Endothelial cell of umbilical vein (primary cell): ENCODE measurements at regions not wholly inside any gene's neighbourhood (a gene's known extent, or its start where the extent isn't known, plus 50 kb on each side); places are given as distances from the start of the nearest gene placed in this dataset.

Experiments
- BruUV-seq: library from RNA; stranded (reverse); fragments of 400-500 nt; replicated peaks from 2 replicates; lab custom pipeline; 2021; lab: Mats Ljungman, UMichigan
- CTCF ChIA-PET: fragments of 300-600, 350-600 bp; sonication (Branson Sonifier 250); formaldehyde crosslinking; loops from one replicate; lab custom pipeline; 2021; ENCODE audit warnings: antibody characterized with exemption, inconsistent platforms; lab: Charles Lee
- POLR2A ChIA-PET: fragments of 300-600, 350-600 bp; sonication (Branson Sonifier 250); formaldehyde crosslinking; loops from one replicate; lab custom pipeline; 2021; ENCODE audit warnings: antibody characterized with exemption, inconsistent platforms; lab: Charles Lee
- DNase-seq: peaks from one replicate; pipeline ENCODE4 v3.0.0-alpha.2; 2011; ENCODE audit warnings: low read depth, low spot score
- FAIRE-seq: peaks from 2 replicates; lab custom pipeline; 2011; peaks lifted over from hg19 to GRCh38; lab: Jason Lieb, UNC
- H2AFZ ChIP-seq: 2 replicates; pipeline ENCODE4 v1.6.0; 2012; ENCODE audit warnings: low read depth, low read length, control low read depth, inconsistent platforms
- H3K27ac ChIP-seq: 2 replicates; pipeline ENCODE4 v1.5.1; 2011; ENCODE audit warnings: low read depth, mild to moderate bottlenecking, control low read depth, low read length, moderate library complexity; ENCODE audit not compliant: insufficient read depth
- H3K27me3 ChIP-seq, 2 experiments: 2 replicates each; pipeline versions ENCODE4 v1.6.0 to v1.6.1; 2011; ENCODE audit warnings: low read length in 2 of 2, mixed read lengths in 1 of 2; ENCODE audit not compliant: control insufficient read depth in 2 of 2, insufficient read depth in 2 of 2
- H3K36me3 ChIP-seq, 2 experiments: 2 replicates in 1 of 2; 3 replicates in 1 of 2; pipeline ENCODE4 v1.5.1; 2011; ENCODE audit warnings: low read length in 2 of 2, mild to moderate bottlenecking in 1 of 2, moderate library complexity in 1 of 2; ENCODE audit not compliant: control insufficient read depth in 2 of 2, insufficient read depth in 2 of 2; ENCODE audit errors: extremely low read depth in 1 of 2
- H3K4me1 ChIP-seq: 3 replicates; pipeline ENCODE4 v1.5.1; 2011; ENCODE audit warnings: mild to moderate bottlenecking, low read length; ENCODE audit not compliant: control insufficient read depth, insufficient read depth; ENCODE audit errors: extremely low read depth
- H3K4me2 ChIP-seq: 2 replicates; pipeline ENCODE4 v1.6.1; 2011; ENCODE audit warnings: low read length, control low read depth, mixed read lengths; ENCODE audit not compliant: insufficient read depth
- H3K4me3 ChIP-seq, 3 experiments: fragments of 200-600 bp in 1 of 3; sonication (generic), shearing (Covaris generic) in 1 of 3; replicated peaks in 1 of 3; 2 replicates each; pipeline ENCODE4 v1.5.1; 2011 to 2016; ENCODE audit warnings: control low read depth in 3 of 3, low read length in 3 of 3, mild to moderate bottlenecking in 2 of 3, inconsistent platforms in 1 of 3, low read depth in 1 of 3, moderate library complexity in 1 of 3; ENCODE audit not compliant: insufficient read depth in 1 of 3
- H3K79me2 ChIP-seq: 2 replicates; pipeline ENCODE4 v1.6.0; 2012; ENCODE audit warnings: low read length, inconsistent platforms; ENCODE audit not compliant: control insufficient read depth, insufficient read depth
- H3K9ac ChIP-seq: replicated peaks from 2 replicates; pipeline ENCODE3; 2011; ENCODE audit warnings: low read length, control low read depth; ENCODE audit not compliant: insufficient read depth; ENCODE audit errors: extremely low read depth
- H3K9me1 ChIP-seq: replicated peaks from 3 replicates; pipeline ENCODE4 v1.6.0; 2011; ENCODE audit warnings: mild to moderate bottlenecking, low read length; ENCODE audit not compliant: control insufficient read depth, insufficient read depth; ENCODE audit errors: extremely low read depth
- H3K9me3 ChIP-seq: replicated peaks from 2 replicates; pipeline ENCODE4 v1.5.1; 2012; ENCODE audit warnings: low read length, inconsistent platforms; ENCODE audit not compliant: control insufficient read depth, insufficient read depth
- H4K20me1 ChIP-seq: replicated peaks from 2 replicates; pipeline ENCODE3; 2011; ENCODE audit warnings: mild to moderate bottlenecking, low read length; ENCODE audit not compliant: control insufficient read depth, insufficient read depth; ENCODE audit errors: extremely low read depth
- EZH2 ChIP-seq: IDR thresholded peaks from 2 replicates; pipeline ENCODE4 v1.6.1; 2012; ENCODE audit warnings: borderline replicate concordance, low read depth, mild to moderate bottlenecking, moderate library complexity, low read length, inconsistent platforms; ENCODE audit not compliant: severe bottlenecking
- FOS ChIP-seq: IDR thresholded peaks from 2 replicates; pipeline ENCODE4 v1.6.1; 2011; ENCODE audit warnings: mild to moderate bottlenecking, low read length, moderate library complexity, borderline replicate concordance; ENCODE audit not compliant: insufficient read depth
- GATA2 ChIP-seq: IDR thresholded peaks from 2 replicates; pipeline ENCODE4 v1.7.0; 2011; ENCODE audit warnings: low read depth, mild to moderate bottlenecking, moderate library complexity, mixed read lengths, low read length; ENCODE audit not compliant: insufficient read length, insufficient read depth
- JUN ChIP-seq: IDR thresholded peaks from 2 replicates; pipeline ENCODE4 v1.6.1; 2011; ENCODE audit warnings: borderline replicate concordance, low read depth; ENCODE audit not compliant: insufficient read length, insufficient read depth
- MYC ChIP-seq: IDR thresholded peaks from one replicate; pipeline ENCODE4 v1.6.1; 2011; ENCODE audit warnings: mild to moderate bottlenecking, low read depth, low read length
- POLR2A ChIP-seq: IDR thresholded peaks from 2 replicates; pipeline ENCODE4 v1.6.1; 2012; ENCODE audit warnings: low read depth, mild to moderate bottlenecking, control low read depth, low read length
- POLR2AphosphoS5 ChIP-seq: IDR thresholded peaks from 2 replicates; pipeline ENCODE4 v1.6.1; 2012; ENCODE audit warnings: low read depth, mild to moderate bottlenecking, control low read depth, low read length, moderate library complexity; ENCODE audit not compliant: insufficient read depth
- dilution Hi-C: fragments of 300-500 bp; cut with MboI; formaldehyde crosslinking; loops from one replicate; pipeline ENCODE4 v1.15.0; 2019; ENCODE audit warnings: low sequenced_read_pairs; ENCODE audit not compliant: extremely low pct_ligation_motif_present
- intact Hi-C: fragments of 100-400 bp; cut with micrococcal nuclease; formaldehyde crosslinking; loops from one replicate; pipeline ENCODE4 v1.10.0; 2022
- TF ChIP-seq, protein P1 (sequence below), 2 donors: IDR thresholded peaks; 1 replicate in 1 of 2; 2 replicates in 1 of 2; pipeline ENCODE4 v1.5.1; 2011; ENCODE audit warnings: low read length in 2 of 2, mild to moderate bottlenecking in 2 of 2, moderate library complexity in 2 of 2, control low read depth in 1 of 2, inconsistent platforms in 1 of 2, low read depth in 1 of 2; ENCODE audit not compliant: insufficient read depth in 1 of 2; ENCODE audit errors: extremely low read depth in 1 of 2

DNA sequence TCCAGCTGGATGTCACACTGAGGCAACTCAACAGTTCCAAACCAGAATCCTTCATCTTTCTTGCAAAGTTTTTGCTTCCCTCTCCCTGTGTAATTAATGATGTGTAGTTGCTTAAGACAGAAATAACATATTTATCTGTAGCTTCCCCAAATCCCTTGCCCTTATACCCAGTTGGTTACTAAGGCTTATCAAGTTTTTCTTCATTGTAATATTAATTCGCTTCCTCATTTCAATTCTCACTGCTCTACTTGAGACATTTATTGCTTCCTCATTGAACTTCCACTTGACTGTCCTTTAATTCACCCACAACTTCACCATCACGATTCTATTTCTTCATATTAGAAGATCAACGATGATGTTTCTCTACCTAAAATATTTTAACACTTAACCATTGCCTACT, 386.6 kb upstream of the CPEB2 start:
- DNase-seq: no peak
- Histone ChIP-seq H3K9ac (no peak overlapping the region), H4K20me1 (no peaks in the 10 kb centered on the region), H3K27me3 (no peaks in the 10 kb centered on the region), H3K4me1 (no peaks in the 10 kb centered on the region), H2AFZ (no peak overlapping the region), H3K9me1 (no peaks in the 10 kb centered on the region), H3K4me3 (no peak overlapping the region), H3K4me2 (no peak overlapping the region), H3K79me2 (no peaks in the 10 kb centered on the region), H3K36me3 (no peaks in the 10 kb centered on the region), H3K27ac (no peak overlapping the region), H3K9me3 (peaks cover 2% of the 10 kb centered on the region)
- no peak for FAIRE-seq
- TF ChIP-seq FOS (no peak), GATA2 (no peak), EZH2 (no peak), JUN (no peak), POLR2AphosphoS5 (no peak), MYC (no peak), POLR2A (no peak)
- TF ChIP-seq, protein P1, sequence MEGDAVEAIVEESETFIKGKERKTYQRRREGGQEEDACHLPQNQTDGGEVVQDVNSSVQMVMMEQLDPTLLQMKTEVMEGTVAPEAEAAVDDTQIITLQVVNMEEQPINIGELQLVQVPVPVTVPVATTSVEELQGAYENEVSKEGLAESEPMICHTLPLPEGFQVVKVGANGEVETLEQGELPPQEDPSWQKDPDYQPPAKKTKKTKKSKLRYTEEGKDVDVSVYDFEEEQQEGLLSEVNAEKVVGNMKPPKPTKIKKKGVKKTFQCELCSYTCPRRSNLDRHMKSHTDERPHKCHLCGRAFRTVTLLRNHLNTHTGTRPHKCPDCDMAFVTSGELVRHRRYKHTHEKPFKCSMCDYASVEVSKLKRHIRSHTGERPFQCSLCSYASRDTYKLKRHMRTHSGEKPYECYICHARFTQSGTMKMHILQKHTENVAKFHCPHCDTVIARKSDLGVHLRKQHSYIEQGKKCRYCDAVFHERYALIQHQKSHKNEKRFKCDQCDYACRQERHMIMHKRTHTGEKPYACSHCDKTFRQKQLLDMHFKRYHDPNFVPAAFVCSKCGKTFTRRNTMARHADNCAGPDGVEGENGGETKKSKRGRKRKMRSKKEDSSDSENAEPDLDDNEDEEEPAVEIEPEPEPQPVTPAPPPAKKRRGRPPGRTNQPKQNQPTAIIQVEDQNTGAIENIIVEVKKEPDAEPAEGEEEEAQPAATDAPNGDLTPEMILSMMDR (IDR thresholded peaks at IDR 0.05; ENCODE audit: extremely low read depth in 1 of 2, insufficient read depth in 1 of 2, low read depth in 1 of 2, low read length in 2 of 2): no peak
- POLR2A ChIA-PET: no interaction called here
- intact Hi-C loops (no loop called here), dilution Hi-C loops (no loop called here)
- CTCF ChIA-PET: no interaction called here
- BruUV-seq: no TSS peak
